SK-N-SH (cell line): ENCODE measurements at regions not wholly inside any gene's neighbourhood (a gene's known extent, or its start where the extent isn't known, plus 50 kb on each side); places are given as distances from the start of the nearest gene placed in this dataset.

Experiments
- JUND ChIP-seq: IDR thresholded peaks from 2 replicates; pipeline ENCODE4 v1.4.0; 2012
- REST ChIP-seq: IDR thresholded peaks from 2 replicates; pipeline ENCODE4 v1.6.1; 2012; ENCODE audit warnings: mild to moderate bottlenecking, low read depth, low read length, moderate library complexity
- TF ChIP-seq, protein P1 (sequence below): fragments of 200-600 bp; sonication (generic); IDR thresholded peaks from 2 replicates; pipeline ENCODE4 v1.6.1; 2017; ENCODE audit warnings: antibody characterized with exemption, mild to moderate bottlenecking, moderate library complexity

DNA sequence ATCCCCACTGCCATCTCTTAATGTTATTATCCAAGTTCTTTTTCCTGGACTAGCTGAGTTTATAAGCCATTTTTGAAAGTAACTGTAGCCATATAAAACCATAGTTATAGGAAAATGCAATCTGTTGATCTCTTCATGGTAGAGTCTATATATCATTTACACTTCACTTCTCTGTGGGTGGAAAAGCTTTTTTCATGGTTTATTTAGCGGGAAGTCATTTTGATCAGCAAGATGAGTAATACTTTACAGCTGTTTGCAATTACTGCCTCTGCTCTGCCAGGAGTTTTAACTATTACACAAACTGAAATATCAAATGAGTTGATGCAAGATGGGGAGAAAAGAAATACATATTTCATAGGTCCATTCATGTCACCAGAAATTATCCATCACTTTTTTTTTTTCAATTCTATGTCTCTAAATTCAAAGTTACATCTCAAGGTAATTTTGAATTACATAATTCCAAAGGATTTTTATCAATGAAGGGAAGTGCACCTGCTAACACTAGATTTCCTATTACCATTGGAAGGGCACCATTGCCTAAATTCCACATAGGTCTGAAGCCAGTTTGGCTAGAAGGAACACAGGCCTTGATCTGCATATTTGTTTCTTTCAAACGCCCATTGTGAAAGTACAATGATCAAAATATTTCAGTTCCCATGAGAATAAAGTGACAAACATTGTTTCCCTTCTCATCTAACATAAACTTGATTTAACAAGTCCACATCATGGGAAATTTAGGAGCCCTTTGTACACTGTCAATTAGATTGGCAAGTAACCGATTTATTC is 296.7 kb downstream of the ZNF326 start:
- TF ChIP-seq, protein P1, sequence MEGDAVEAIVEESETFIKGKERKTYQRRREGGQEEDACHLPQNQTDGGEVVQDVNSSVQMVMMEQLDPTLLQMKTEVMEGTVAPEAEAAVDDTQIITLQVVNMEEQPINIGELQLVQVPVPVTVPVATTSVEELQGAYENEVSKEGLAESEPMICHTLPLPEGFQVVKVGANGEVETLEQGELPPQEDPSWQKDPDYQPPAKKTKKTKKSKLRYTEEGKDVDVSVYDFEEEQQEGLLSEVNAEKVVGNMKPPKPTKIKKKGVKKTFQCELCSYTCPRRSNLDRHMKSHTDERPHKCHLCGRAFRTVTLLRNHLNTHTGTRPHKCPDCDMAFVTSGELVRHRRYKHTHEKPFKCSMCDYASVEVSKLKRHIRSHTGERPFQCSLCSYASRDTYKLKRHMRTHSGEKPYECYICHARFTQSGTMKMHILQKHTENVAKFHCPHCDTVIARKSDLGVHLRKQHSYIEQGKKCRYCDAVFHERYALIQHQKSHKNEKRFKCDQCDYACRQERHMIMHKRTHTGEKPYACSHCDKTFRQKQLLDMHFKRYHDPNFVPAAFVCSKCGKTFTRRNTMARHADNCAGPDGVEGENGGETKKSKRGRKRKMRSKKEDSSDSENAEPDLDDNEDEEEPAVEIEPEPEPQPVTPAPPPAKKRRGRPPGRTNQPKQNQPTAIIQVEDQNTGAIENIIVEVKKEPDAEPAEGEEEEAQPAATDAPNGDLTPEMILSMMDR, result no peak
- no peak for TF ChIP-seq REST
- no peak for TF ChIP-seq JUND
